ENCODE measurements at regions not wholly inside any gene's neighbourhood (a gene's known extent, or its start where the extent isn't known, plus 50 kb on each side); places are given as distances from the start of the nearest gene placed in this dataset.

GRCh38 chr4:157992948-157993839, 179.6 kb downstream of the GASK1B start:
- no peak for DNase-seq (ENCODE audit: low read depth)
- H3K4me3 ChIP-seq (ENCODE audit: low read length) = no peak overlapping the region
- TF ChIP-seq, protein P1, sequence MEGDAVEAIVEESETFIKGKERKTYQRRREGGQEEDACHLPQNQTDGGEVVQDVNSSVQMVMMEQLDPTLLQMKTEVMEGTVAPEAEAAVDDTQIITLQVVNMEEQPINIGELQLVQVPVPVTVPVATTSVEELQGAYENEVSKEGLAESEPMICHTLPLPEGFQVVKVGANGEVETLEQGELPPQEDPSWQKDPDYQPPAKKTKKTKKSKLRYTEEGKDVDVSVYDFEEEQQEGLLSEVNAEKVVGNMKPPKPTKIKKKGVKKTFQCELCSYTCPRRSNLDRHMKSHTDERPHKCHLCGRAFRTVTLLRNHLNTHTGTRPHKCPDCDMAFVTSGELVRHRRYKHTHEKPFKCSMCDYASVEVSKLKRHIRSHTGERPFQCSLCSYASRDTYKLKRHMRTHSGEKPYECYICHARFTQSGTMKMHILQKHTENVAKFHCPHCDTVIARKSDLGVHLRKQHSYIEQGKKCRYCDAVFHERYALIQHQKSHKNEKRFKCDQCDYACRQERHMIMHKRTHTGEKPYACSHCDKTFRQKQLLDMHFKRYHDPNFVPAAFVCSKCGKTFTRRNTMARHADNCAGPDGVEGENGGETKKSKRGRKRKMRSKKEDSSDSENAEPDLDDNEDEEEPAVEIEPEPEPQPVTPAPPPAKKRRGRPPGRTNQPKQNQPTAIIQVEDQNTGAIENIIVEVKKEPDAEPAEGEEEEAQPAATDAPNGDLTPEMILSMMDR (conservative IDR thresholded peaks at IDR 0.05; ENCODE audit: low read length) = no peak

DNA sequence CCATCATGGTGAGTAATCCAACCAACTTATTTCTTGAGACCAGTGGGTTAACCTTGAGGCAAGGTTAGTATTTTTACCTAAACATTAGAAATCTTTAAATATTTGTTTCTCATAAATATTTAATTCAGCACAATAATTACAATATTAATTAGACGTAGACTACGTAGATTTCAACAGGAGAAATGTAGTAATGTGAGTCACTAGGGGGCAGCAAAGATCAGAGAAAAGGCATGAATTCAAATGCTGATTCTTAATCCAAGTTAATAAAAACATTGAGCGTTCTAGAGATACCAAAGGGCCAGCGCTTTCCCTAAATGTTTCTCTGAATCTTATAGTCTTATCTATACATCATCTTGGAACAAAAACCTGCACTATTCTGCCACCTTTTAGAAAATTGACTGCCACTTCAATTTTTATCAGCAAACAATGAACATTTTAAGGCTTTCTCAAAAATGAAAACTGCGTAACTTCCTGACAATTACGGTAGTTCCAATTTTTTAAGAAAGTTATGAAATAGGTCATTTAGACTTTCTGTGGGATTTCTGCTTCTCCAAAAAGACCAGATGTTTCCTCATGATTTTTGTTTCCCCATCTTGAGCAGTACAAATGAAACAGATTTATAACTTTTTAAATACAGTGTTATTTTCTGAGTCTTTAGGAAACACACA, 180.7 kb downstream of the GASK1B start:
- H3K4me3 ChIP-seq (ENCODE audit: low read length) = peak overlapping the region; percentile 51
- TF ChIP-seq, protein P1 (conservative IDR thresholded peaks at IDR 0.05; ENCODE audit: low read length) = peak; percentile 78
- peak; percentile 77 for DNase-seq (ENCODE audit: low read depth)

DNA sequence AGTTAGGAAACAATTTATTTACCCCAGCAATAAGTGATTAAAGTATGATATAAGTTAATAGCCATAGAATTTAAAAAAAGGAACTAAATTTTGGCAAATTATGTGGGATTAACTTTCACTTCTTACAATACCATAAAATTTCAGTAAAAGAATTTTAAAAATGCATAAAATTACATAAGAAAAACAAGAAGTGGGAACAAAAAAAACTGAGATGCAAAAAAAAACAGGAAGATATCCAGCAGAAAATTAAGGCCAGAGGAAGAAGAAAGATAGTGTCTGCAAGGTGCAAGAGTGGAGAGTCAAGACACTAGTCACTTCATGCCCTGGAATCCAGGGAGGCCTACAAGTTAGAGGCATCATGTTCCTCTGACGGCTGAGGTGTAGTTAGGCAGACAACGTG, 184.2 kb downstream of the GASK1B start:
- no peak overlapping the region for H3K4me3 ChIP-seq (ENCODE audit: low read length)
- TF ChIP-seq, protein P1 (conservative IDR thresholded peaks at IDR 0.05; ENCODE audit: low read length) = no peak
- no peak for DNase-seq (ENCODE audit: low read depth)

- no peak for DNase-seq (ENCODE audit: low read depth)
- no peak overlapping the region for H3K4me3 ChIP-seq (ENCODE audit: low read length)
- TF ChIP-seq, protein P1 (conservative IDR thresholded peaks at IDR 0.05; ENCODE audit: low read length) = no peak
Measured at GRCh38 chr4:157984285-157984911, 188.4 kb downstream of the GASK1B start.

GRCh38 chr4:157983300-157983699, 189.5 kb downstream of the GASK1B start:
- TF ChIP-seq, protein P1 (conservative IDR thresholded peaks at IDR 0.05; ENCODE audit: low read length) = no peak
- no peak for DNase-seq (ENCODE audit: low read depth)
- no peak overlapping the region for H3K4me3 ChIP-seq (ENCODE audit: low read length)

- TF ChIP-seq, protein P1 (conservative IDR thresholded peaks at IDR 0.05; ENCODE audit: low read length) = no peak
- H3K4me3 ChIP-seq (ENCODE audit: low read length) = no peak overlapping the region
Measured at GRCh38 chr4:157980158-157980557, 192.7 kb downstream of the GASK1B start.

More at GRCh38 chr4:157980158-157980557, 192.7 kb downstream of the GASK1B start:
- DNase-seq (ENCODE audit: low read depth) = no peak

Data from AG10803 (cell line).